ENCODE measurements at regions not wholly inside any gene's neighbourhood (a gene's known extent, or its start where the extent isn't known, plus 50 kb on each side); places are given as distances from the start of the nearest gene placed in this dataset.
"Not testable (repeated sequence)": the region's sequence is repeated elsewhere in the genome, so short reads cannot be mapped to it uniquely, and the experiment has no call there.

DNA sequence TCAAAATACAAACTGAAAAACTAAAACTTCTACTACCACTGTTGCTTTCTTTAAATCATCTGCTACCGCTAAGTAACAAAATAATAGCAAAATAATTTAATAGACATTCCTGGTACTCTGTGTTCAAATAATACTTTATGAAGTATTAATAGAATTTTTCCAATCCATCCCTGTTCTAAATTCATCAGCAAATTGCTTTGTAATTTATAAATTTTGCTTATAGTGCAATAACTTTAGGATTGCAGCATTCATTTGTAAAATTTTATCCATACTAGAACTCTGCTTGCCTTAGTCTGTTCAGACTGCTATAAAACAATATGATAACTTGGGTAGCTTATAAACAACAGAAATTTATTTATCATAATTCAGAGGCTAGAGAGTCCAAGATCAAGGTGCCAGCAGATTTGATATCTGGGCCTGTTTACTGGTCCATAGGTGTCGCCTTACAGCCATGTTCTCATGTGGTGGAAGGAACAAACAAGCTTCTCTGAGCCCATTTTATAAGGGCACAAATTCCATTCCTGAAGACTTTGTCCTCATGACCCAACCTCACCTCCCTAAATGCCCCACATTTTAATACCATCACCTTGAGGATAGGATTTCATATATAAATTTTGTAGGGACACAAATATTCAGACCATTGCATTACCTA, 415.1 kb upstream of the MAP2 start:
- no peak for DNase-seq (ENCODE audit: low read depth)
- no peak overlapping the region for H3K4me3 ChIP-seq (replicated peaks; ENCODE audit: low read depth, low read length)

DNA sequence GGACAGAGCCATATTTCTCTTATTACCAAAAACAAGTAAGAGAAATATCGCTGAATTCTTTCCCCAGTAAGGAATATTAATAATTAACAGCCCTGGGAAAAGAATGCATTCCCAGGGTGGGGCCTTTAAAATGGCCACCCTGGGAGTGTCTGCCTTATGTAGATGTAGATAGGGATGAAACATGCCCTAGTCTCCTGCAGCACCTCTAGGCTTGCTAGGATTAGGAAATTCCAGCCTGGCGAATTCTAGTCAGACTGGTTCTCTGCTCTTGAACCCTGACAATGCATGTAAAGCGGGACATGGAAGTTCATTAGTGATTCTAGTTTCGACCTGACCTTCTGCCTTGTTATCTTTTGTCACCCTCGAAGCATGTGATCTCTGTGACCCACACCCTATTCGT, 405.2 kb upstream of the MAP2 start:
- not testable (repeated sequence) for DNase-seq (ENCODE audit: low read depth); H3K4me3 ChIP-seq (replicated peaks; ENCODE audit: low read depth, low read length)

More for the DNA sequence above, 415.1 kb upstream of the MAP2 start:
- TF ChIP-seq, protein P1, sequence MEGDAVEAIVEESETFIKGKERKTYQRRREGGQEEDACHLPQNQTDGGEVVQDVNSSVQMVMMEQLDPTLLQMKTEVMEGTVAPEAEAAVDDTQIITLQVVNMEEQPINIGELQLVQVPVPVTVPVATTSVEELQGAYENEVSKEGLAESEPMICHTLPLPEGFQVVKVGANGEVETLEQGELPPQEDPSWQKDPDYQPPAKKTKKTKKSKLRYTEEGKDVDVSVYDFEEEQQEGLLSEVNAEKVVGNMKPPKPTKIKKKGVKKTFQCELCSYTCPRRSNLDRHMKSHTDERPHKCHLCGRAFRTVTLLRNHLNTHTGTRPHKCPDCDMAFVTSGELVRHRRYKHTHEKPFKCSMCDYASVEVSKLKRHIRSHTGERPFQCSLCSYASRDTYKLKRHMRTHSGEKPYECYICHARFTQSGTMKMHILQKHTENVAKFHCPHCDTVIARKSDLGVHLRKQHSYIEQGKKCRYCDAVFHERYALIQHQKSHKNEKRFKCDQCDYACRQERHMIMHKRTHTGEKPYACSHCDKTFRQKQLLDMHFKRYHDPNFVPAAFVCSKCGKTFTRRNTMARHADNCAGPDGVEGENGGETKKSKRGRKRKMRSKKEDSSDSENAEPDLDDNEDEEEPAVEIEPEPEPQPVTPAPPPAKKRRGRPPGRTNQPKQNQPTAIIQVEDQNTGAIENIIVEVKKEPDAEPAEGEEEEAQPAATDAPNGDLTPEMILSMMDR (IDR thresholded peaks at IDR 0.05; ENCODE audit: low read length, missing control alignments): no peak

DNA sequence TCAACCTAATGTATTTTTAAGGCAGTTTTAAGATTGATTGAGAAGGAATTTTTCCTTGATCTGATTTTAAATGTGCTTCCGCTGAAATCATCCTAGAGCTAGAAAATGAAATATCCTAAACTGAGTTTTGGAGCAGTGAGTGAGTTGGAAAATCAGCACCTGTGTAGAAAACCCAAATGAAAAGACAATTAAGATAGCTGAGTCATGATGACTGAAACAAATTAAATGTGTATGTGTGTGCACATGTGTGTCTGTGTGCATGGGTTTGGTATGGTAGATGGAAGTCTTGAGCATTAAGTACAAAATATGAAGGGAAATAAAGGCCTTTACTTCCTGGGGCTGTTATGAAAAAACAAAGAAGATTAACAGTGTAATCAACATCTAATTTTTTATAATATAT, 394.6 kb upstream of the MAP2 start:
- no peak overlapping the region for H3K4me3 ChIP-seq (replicated peaks; ENCODE audit: low read depth, low read length)
- no peak for DNase-seq (ENCODE audit: low read depth)
- TF ChIP-seq, protein P1 (IDR thresholded peaks at IDR 0.05; ENCODE audit: low read length, missing control alignments): no peak

DNA sequence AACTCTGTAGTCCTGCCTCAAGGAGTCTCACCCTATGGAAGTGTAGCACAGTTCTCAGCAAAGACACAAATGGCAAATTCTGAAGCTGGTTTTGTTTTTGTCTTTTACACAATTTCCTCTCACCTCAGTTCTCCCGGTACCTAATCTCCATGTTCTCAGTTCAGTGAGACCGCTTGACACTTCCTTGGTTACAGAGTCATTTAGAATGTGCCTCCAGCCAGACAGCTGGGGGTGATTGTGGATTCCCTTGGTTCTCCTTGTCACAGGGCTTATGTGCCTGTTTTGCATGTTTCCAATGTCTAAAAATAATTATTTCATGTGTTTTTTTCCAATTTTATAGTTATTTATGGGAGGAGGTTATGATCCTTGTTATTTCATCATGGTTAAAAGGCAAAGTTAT, 379.5 kb upstream of the MAP2 start:
- TF ChIP-seq, protein P1 (IDR thresholded peaks at IDR 0.05; ENCODE audit: low read length, missing control alignments): no peak
- no peak overlapping the region for H3K4me3 ChIP-seq (replicated peaks; ENCODE audit: low read depth, low read length)
- no peak for DNase-seq (ENCODE audit: low read depth)

DNA sequence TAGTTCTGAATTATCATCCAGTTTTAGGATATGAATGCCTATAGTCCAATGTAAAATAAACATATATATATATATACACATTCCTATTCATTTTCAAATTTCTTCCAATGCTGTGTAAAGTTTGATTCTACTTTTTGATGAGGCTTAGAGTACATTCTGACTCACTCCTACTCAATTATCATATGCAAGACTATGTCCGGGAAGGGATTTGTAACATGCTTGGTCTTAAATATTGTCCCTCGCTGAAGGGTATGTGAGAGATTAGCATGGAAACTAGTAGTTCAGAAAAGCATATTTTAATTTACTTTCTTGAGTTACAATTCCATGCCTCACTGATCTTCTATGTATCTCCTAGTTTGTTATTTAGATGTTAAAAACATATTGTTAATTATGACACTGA, 377.7 kb upstream of the MAP2 start:
- H3K4me3 ChIP-seq (replicated peaks; ENCODE audit: low read depth, low read length): no peak overlapping the region
- TF ChIP-seq, protein P1 (IDR thresholded peaks at IDR 0.05; ENCODE audit: low read length, missing control alignments): no peak
- DNase-seq (ENCODE audit: low read depth): no peak

DNA sequence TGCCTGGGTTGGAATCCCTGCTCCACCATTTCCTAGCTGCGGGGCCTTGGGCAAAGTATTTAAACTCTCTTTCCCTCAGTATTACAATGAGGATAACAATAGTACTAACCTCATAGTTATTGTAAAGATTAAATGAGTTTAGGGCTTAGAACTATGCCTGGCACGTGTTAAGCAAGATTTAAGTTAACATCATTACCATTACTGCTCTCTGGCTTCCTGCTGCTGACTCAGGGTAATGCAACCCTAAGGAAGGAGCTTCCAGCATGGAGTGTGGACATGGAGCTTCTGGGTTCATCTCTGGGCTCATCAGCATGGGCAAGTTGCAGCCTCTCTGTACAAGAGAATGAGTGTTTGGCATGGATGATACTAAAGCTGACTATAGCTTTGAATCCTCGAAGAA, 374.2 kb upstream of the MAP2 start:
- TF ChIP-seq, protein P1 (IDR thresholded peaks at IDR 0.05; ENCODE audit: low read length, missing control alignments): no peak
- no peak overlapping the region for H3K4me3 ChIP-seq (replicated peaks; ENCODE audit: low read depth, low read length)
- no peak for DNase-seq (ENCODE audit: low read depth)

DNA sequence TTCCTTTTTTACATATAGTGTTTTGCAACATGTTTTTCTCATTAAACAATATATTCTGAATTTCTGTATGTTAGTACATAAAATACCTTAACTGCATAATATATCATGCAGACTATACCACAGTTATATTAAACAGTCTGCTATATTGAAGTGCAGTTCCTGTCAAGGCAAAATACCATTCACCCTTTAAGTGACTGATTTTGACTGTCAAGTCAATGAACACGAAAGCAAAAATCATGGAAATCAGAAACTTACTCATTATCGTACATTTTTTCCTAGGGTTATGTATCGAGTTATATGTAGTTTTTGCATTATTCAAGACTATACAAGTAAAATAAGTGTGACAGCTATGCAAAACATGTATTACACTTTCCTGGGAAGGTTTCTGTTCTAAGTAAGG, 361.6 kb upstream of the MAP2 start:
- TF ChIP-seq, protein P1 (IDR thresholded peaks at IDR 0.05; ENCODE audit: low read length, missing control alignments): no peak
- H3K4me3 ChIP-seq (replicated peaks; ENCODE audit: low read depth, low read length): no peak overlapping the region
- no peak for DNase-seq (ENCODE audit: low read depth)

Measured in fibroblast of pulmonary artery (primary cell).